GM12864 (cell line): ENCODE measurements at regions not wholly inside any gene's neighbourhood (a gene's known extent, or its start where the extent isn't known, plus 50 kb on each side); places are given as distances from the start of the nearest gene placed in this dataset.

ENCODE experiments used
- DNase-seq: peaks from one replicate; pipeline ENCODE4 v3.0.0-alpha.2; 2011; ENCODE audit warnings: low read depth
- H3K4me3 ChIP-seq: 2 replicates; pipeline ENCODE4 v1.5.1; 2011; ENCODE audit warnings: mild to moderate bottlenecking, low read depth, low read length, control low read depth
- TF ChIP-seq, protein P1 (sequence below): IDR thresholded peaks from 2 replicates; pipeline ENCODE4 v1.5.1; 2011; ENCODE audit warnings: low read depth, mild to moderate bottlenecking, moderate library complexity, low read length, control low read depth, inconsistent platforms; ENCODE audit errors: missing control alignments

DNA sequence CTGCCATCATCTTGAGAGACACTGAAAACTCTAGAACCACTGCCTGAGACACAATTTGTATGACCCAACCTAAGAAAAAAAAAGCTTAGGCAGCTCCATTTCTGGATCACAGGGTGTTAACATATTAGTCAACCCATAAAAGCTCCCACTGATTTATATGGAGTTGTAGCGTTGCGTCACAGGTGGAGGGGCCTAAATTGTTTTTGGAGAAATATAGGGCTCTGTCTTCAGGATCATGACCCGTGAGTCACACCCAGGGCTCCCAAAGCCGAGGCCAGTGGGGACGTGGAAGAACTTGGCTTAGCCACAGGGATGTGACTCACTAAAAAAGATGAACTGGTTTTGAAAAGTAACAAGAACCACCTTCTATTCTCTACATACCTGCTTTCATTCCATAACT, 116.5 kb upstream of the BMP2 start:
- DNase-seq, result no peak
- H3K4me3 ChIP-seq, result no peak overlapping the region
- TF ChIP-seq, protein P1, sequence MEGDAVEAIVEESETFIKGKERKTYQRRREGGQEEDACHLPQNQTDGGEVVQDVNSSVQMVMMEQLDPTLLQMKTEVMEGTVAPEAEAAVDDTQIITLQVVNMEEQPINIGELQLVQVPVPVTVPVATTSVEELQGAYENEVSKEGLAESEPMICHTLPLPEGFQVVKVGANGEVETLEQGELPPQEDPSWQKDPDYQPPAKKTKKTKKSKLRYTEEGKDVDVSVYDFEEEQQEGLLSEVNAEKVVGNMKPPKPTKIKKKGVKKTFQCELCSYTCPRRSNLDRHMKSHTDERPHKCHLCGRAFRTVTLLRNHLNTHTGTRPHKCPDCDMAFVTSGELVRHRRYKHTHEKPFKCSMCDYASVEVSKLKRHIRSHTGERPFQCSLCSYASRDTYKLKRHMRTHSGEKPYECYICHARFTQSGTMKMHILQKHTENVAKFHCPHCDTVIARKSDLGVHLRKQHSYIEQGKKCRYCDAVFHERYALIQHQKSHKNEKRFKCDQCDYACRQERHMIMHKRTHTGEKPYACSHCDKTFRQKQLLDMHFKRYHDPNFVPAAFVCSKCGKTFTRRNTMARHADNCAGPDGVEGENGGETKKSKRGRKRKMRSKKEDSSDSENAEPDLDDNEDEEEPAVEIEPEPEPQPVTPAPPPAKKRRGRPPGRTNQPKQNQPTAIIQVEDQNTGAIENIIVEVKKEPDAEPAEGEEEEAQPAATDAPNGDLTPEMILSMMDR, result no peak

DNA sequence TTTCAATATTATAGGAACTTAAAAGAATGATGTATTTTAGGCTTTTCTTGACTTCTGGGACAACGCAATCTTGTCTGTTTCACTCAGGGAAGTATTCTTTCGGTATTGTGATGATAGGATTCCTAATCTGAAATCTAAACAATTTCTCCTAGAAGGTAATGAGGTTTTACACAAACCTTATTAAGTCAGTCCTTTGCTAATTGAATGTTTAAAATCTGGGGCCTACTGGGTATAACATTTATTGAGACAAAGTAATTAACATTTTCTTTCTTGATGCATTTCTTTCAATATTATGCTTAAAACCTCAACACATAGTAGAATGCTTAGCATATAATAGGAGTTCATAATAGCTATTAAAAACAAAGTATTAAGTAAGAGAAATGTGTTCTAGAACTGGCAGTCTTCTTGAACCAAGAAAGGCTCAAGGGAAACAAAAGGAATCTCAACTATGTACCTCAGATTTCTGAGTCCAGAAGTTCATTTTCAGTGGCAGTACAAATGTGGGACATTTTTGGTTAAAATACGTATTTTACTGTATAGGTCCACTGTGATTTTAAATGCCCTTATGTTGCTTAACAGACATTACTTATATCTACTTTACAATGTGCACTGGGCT, 121.4 kb upstream of the BMP2 start:
- no peak for DNase-seq
- H3K4me3 ChIP-seq, result no peak overlapping the region
- TF ChIP-seq, protein P1, result no peak

DNA sequence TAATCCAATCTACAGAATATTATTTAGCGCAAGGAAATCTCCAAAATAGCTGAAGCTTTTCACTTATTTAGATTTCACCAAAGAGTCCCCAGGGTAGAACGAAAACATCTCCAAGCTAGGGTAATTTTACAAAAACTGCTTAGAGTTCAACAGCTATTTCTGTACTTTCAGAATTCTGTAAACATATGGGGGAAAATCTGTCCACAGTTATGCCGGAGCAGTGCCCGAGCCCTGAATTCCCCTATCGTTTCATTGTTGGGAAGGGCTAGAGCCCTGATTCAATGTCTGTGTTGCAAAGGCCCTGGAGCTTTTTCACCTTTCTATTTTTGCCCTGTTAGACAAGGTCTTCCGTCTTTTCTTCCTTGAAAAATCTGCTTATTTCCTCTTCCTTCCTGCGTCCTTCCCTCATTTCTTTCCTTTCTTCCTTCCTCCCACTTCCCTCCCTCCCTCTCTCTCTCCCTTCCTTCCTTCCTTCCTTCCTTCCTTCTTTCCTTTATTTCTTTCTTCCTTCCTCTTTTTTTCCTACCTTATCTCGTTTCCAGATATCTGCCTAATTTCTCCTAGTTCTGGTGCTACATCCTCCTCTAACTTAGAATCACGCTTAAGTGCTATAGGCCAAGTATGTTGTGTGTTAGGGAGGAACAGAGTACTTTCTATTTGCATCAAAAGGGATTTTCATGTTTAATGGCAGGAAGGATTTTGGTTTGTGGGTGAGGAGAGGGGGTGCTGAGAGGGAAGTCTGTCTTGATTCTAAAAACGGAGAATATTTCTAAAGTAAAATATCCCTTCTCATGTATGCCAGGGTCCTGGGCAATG, 122.5 kb upstream of the BMP2 start:
- TF ChIP-seq, protein P1, result no peak
- DNase-seq, result no peak
- no peak overlapping the region for H3K4me3 ChIP-seq

DNA sequence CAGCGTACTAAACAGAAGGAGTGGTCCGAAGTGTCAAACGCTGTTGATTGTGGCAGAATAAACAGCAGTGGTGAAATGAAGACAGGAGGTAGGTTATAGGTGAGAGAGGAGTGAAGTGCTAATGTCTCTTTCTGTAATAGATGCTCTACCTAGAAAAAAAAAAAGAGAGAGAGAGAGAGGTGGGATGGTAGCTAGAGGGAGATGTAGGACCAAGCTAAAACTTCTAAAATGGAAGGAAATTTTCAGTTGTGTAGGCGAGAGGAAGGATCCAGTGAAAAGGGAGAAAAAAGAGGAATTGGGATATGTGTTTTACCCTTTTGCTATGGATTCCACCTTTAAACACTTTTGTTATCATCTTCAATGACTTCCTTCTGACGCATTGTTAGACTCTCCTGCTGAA, 126.5 kb upstream of the BMP2 start:
- H3K4me3 ChIP-seq, result no peak overlapping the region
- DNase-seq, result no peak
- TF ChIP-seq, protein P1, result no peak

DNA sequence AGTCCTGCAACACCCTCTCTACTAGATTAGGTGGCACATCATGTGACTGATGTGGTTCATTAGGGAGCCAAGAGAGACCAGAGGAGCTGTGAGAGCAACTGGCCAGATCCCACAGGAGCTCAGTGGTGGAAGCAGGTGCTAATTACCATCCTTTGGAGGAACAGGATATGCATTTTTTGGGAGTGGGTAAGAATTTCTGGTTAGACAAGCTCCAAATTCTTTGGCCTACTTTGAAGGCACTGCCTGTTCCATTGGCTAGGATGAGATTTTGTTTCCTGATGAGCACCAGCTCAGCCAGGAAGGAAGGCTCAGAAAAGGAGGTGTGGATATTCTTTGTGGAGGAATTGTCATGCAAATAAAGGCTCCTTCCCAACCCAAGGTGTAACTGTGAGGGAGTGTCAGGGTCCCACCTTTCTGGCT, 130.3 kb upstream of the BMP2 start:
- no peak for DNase-seq
- H3K4me3 ChIP-seq, result no peak overlapping the region
- TF ChIP-seq, protein P1, result no peak

DNA sequence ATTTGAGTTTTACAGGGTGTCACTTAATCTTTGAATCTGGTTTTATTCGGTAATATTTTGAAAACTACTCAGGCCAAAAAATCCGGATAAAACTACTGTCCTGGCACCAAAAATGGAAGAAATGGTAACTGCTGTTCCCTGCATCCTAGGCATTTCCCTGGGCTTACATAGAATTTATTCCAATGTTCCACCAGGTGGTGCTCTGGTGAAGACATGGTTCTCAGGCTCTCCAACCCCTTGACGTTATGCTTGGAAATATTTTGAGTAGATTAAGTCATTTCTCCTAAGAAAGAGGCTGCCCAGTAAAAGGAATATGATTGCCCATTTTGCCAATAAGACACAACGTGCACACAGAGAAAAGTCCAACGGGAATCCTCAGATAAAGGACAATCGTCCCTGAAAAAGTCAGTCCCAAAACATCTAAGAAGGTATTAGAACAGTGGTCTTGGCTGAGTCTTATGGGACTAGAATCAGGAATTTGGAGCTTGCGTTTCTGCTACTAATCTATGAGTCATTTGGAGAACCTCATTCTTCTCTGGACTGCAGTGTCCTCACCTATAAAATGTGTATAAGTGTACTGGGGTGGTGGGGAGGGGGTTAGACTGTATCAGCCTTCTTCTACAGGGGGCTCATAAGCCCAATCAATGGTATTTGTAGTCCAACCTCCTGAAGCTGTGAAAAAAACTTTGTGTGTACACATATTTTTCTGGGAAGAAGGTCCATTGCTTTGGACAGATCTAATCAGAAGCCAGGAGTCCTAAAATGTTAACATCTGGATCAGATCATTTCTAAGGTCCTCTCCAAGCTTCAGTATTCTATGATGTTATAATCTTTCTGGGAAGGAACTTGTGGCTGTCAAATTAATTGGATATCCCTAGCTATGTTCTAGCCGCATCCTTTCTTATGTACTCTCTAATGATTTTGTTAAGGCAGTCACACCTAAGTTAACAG, 131.0 kb upstream of the BMP2 start:
- TF ChIP-seq, protein P1, result peak; percentile 14
- no peak for DNase-seq
- H3K4me3 ChIP-seq, result no peak overlapping the region
